Heart right ventricle (tissue), 16 donors: ENCODE measurements at regions not wholly inside any gene's neighbourhood (a gene's known extent, or its start where the extent isn't known, plus 50 kb on each side); places are given as distances from the start of the nearest gene placed in this dataset.
"Not testable (repeated sequence)": the region's sequence is repeated elsewhere in the genome, so short reads cannot be mapped to it uniquely, and the experiment has no call there.

Experiments used
- ATAC-seq, 8 donors: fragments of 200-7000 bp; cut with Tn5 transposase; one replicate each; pipeline ENCODE4 v1.9.1; 2020; ENCODE audit warnings: mild to moderate bottlenecking in 8 of 8, moderate library complexity in 8 of 8, moderate number of reproducible peaks in 1 of 8
- DNase-seq, 2 donors: peaks; one replicate each; pipeline ENCODE4 v3.0.0-alpha.2; 2020
- H3K27ac ChIP-seq, 10 donors: fragments of 200-600 bp; sonication (generic) in 2 of 10; one replicate each; pipeline versions ENCODE4 v1.5.0 to v1.8.0; 2020 to 2022; ENCODE audit warnings: mild to moderate bottlenecking in 3 of 10
- H3K27me3 ChIP-seq, 7 donors: fragments of 200-600 bp; one replicate each; pipeline ENCODE4 v1.8.0; 2021 to 2022; ENCODE audit warnings: mild to moderate bottlenecking in 2 of 7
- H3K36me3 ChIP-seq, 9 donors: fragments of 200-600 bp; sonication (generic) in 1 of 9; one replicate each; pipeline versions ENCODE4 v1.5.0 to v1.8.0; 2020 to 2022; ENCODE audit warnings: mild to moderate bottlenecking in 2 of 9
- H3K4me1 ChIP-seq, 9 donors: fragments of 200-600 bp; sonication (generic) in 1 of 9; one replicate each; pipeline versions ENCODE4 v1.5.0 to v1.8.0; 2020 to 2022; ENCODE audit warnings: mild to moderate bottlenecking in 4 of 9
- H3K4me3 ChIP-seq, 10 donors: fragments of 200-600 bp; sonication (generic) in 2 of 10; one replicate each; pipeline versions ENCODE4 v1.5.0 to v1.8.0; 2020 to 2022; ENCODE audit warnings: mild to moderate bottlenecking in 7 of 10, moderate library complexity in 2 of 10
- H3K9me3 ChIP-seq, 11 donors: fragments of 200-600 bp in 10 of 11; sonication (generic) in 2 of 11; one replicate each; pipeline versions ENCODE4 v1.5.0 to v1.8.0; 2013 to 2022; ENCODE audit warnings: mild to moderate bottlenecking in 2 of 11, control low read depth in 1 of 11, moderate library complexity in 1 of 11
- CTCF ChIP-seq, 9 donors: fragments of 200-600 bp; sonication (generic) in 2 of 9; IDR thresholded peaks; one replicate each; pipeline versions ENCODE4 v1.5.0 to v1.8.0; 2021 to 2022; ENCODE audit warnings: antibody characterized with exemption in 9 of 9, mild to moderate bottlenecking in 5 of 9, moderate library complexity in 1 of 9
- WGBS, 2 donors: extraction: QIAGEN DNeasy Blood & Tissue Kit; methylation state at CpG; one replicate each; pipeline ENCODE4 v1.1.7; 2013; ENCODE audit warnings: inconsistent platforms in 1 of 2; 5-methylcytosine and 5-hydroxymethylcytosine counted together
- intact Hi-C, 10 donors: fragments of 100-400 bp; cut with DNase I; formaldehyde crosslinking; loops; one replicate each; pipeline versions ENCODE4 v1.11.1 to v1.14.2; 2022
- donor health status: Arrhythmogenic right ventricular cardiomyopathy.
- donor health status: ischemic (EF 13 %, LVEDD 7.1; RV severe dilation, severe dysfunction).
- donor health status: healthy with polysubstance abuse.
- donor health status: DM: no; HTN: yes; CAD: no.
- donor health status: DM: no; HTN: no; CAD: no.
- donor health status: ischemic (EF 25% LVEDD 6.9; RV normal size, moderate dysfunction).
- donor health status: ischemic (EF 25% LVEDD 5.7; RV mildly dilated, moderate dysfunction).
- donor health status: healthy.
- donor health status: DM: yes; HTN: yes; CAD: no.
- donor health status: Ischemic cardiomyopathy.
- donor health status: ischemic (EF 35%, LVEDD 5.7; RV mildly dilated, moderate dysfunction).
- donor health status: nonischemic (EF 11% LVEDD 7.7; RV severe dilation, severe dysfunction).
- donor health status: DM: yes; HTN: yes; CAD: no.
- donor health status: PGD.
- donor health status: ischemic (EF 29% LVEDD 5.4; RV normal size, mild dysfunction).
- donor health status: nonischemic (EF 23%, LVEDD 6.1; RV moderate dilation, normal function).

DNA sequence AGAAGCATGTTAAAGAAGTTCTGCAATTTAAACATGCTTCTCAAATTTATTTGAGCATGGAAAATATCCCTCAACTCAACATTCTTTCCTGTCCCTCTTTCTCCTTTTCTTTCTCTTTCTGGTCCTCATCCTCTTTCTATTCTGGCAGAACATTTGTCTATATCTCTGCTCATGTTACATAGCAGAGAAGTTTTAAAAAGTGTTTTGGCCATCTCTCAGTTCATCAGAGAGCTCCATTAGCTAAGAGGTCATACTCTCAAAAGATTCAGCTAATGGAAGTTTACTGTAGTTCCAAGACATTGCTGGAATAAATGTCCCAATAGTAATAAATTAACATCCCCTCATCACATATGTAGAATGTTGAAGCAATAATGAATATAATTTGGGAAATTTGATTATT is 53.5 kb downstream of the XCL2 start:
- TF ChIP-seq CTCF (IDR thresholded peaks at IDR 0.05), result no peak
- intact Hi-C loops, result no loop called here
- H3K4me3 ChIP-seq, result no peak overlapping the region
- no peaks in the 10 kb centered on the region for H3K36me3 ChIP-seq
- H3K27me3 ChIP-seq, result no peaks in the 10 kb centered on the region
- H3K27ac ChIP-seq, result no peak overlapping the region
- ATAC-seq, result no peak
- peaks cover 0 to 10% (median 0%) of the 10 kb centered on the region in 11 donors for H3K9me3 ChIP-seq
- peaks cover 0 to 13% (median 0%) of the 10 kb centered on the region in 9 donors for H3K4me1 ChIP-seq
- no peak for DNase-seq

- no peak overlapping the region for H3K4me3 ChIP-seq
- H3K27ac ChIP-seq, result peak overlapping the region in 3 of 10 donors; percentile 5 to 51 (median 10)
- peaks cover 0 to 10% (median 0%) of the 10 kb centered on the region in 11 donors for H3K9me3 ChIP-seq
- peaks cover 0 to 30% (median 2%) of the 10 kb centered on the region in 9 donors for H3K4me1 ChIP-seq
- 20 to 50% methylated on average over 1 of the region's 1 CpG for WGBS, 2 donors
- no peaks in the 10 kb centered on the region for H3K27me3 ChIP-seq
- intact Hi-C loops, result no loop called here
- no peaks in the 10 kb centered on the region for H3K36me3 ChIP-seq
- no peak for TF ChIP-seq CTCF (IDR thresholded peaks at IDR 0.05)
- DNase-seq, result peak; percentile 27 to 40
- ATAC-seq, result peak in 7 of 8 donors; percentile 53 to 80 (median 66)
These were observed 55.7 kb downstream of the XCL2 start for GRCh38 chr1:168488138-168488537.

DNA sequence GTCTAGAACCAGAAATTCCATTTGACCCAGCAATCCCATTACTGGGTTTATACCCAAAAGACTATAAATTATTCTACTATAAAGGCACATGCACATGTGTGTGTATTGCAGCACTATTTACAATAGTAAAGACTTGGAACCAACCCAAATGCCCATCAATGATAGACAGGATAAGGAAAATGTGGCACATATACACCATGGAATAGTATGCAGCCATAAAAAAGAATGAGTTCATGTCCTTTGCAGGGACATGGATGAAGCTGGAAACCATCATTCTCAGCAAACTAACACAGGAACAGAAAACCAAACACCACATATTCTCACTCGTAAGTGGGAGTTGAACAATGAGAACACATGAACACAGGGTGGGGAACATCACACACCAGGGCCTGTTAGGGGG is 57.0 kb downstream of the XCL2 start:
- ATAC-seq, H3K9me3 ChIP-seq, H3K36me3 ChIP-seq, intact Hi-C loops, H3K27me3 ChIP-seq, H3K27ac ChIP-seq, H3K4me3 ChIP-seq, DNase-seq: not testable (repeated sequence)
- WGBS, 2 donors, result 96 to 100% methylated on average over 1 of the region's 1 CpG
- peaks cover 0 to 36% (median 4%) of the 10 kb centered on the region in 9 donors for H3K4me1 ChIP-seq

DNA sequence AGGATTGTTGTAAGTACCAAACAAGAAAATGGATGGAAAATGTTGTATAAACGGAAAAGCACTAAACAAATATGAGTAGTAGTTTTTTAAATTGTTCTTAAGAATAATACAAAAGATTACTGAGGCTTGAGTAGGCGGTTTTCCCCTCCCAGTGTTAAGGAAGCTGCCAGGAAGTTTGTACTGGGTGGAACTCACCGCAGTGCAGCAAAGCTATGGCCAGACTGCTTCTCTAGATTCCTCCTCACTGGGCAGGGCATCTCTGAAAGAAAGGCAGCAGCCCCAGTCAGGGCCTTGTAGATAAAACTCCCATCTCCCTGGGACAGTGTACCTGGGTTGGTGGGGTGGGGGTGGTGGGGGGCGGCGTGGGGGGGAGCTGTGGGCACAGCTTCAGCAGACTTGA is 58.7 kb downstream of the XCL2 start:
- DNase-seq (peak in 1 of 2 donors; percentile 30), ATAC-seq (peak in 7 of 8 donors; percentile 58 to 80 (median 69))
- intact Hi-C loops, result no loop called here
- peaks cover 0 to 10% (median 0%) of the 10 kb centered on the region in 11 donors for H3K9me3 ChIP-seq
- TF ChIP-seq CTCF (IDR thresholded peaks at IDR 0.05), result no peak
- no peaks in the 10 kb centered on the region for H3K36me3 ChIP-seq
- H3K27ac ChIP-seq, result peak overlapping the region in 7 of 10 donors; percentile 7 to 76 (median 48)
- H3K4me3 ChIP-seq, result no peak overlapping the region
- 42 to 52% methylated on average over 5 of the region's 5 CpGs for WGBS, 2 donors
- H3K4me1 ChIP-seq, result peaks cover 0 to 40% (median 4%) of the 10 kb centered on the region in 9 donors
- H3K27me3 ChIP-seq, result no peaks in the 10 kb centered on the region

DNA sequence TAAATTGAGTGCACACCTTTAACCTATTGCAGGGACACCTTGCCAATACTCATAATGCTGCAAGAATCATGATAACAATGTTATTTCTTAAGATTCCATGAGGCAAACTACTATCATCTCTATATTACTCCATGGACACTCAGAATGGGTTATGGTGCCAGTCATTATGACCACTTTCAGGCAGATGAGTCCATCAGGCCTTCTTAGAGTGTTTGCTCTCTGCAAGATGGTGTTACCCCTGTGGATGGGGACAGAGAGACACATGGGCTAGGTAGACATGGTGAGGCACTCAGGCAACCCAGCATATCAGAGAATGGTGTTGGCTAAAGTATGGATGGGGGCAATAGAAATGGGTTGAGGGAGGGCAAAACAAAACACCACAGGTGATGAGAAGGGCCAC is 59.7 kb downstream of the XCL2 start:
- intact Hi-C loops, result no loop called here
- peaks cover 0 to 40% (median 4%) of the 10 kb centered on the region in 9 donors for H3K4me1 ChIP-seq
- peaks cover 0 to 10% (median 0%) of the 10 kb centered on the region in 11 donors for H3K9me3 ChIP-seq
- peak overlapping the region in 3 of 10 donors; percentile 4 to 76 (median 57) for H3K27ac ChIP-seq
- ATAC-seq (no peak), DNase-seq (no peak)
- no peak for TF ChIP-seq CTCF (IDR thresholded peaks at IDR 0.05)
- H3K27me3 ChIP-seq, result no peaks in the 10 kb centered on the region
- H3K4me3 ChIP-seq, result no peak overlapping the region
- H3K36me3 ChIP-seq, result no peaks in the 10 kb centered on the region
